Cardiac fibroblast (primary cell): ENCODE measurements at regions not wholly inside any gene's neighbourhood (a gene's known extent, or its start where the extent isn't known, plus 50 kb on each side); places are given as distances from the start of the nearest gene placed in this dataset.
"Not testable (repeated sequence)": the region's sequence is repeated elsewhere in the genome, so short reads cannot be mapped to it uniquely, and the experiment has no call there.

Experiments
- DNase-seq, 2 donors: peaks; one replicate each; pipeline versions ENCODE4 v3.0.0 to v3.0.0-alpha.2; 2010; ENCODE audit warnings: low read depth in 2 of 2
- H3K4me3 ChIP-seq, 2 donors: replicated peaks in 1 of 2; 1 replicate in 1 of 2; 2 replicates in 1 of 2; pipeline ENCODE4 v1.5.1; 2011; ENCODE audit warnings: low read depth in 2 of 2, low read length in 2 of 2, mild to moderate bottlenecking in 2 of 2, moderate library complexity in 1 of 2
- TF ChIP-seq, protein P1 (sequence below): IDR thresholded peaks from one replicate; pipeline ENCODE4 v1.5.1; 2011; ENCODE audit warnings: low read depth, mild to moderate bottlenecking, low read length, inconsistent platforms

DNA sequence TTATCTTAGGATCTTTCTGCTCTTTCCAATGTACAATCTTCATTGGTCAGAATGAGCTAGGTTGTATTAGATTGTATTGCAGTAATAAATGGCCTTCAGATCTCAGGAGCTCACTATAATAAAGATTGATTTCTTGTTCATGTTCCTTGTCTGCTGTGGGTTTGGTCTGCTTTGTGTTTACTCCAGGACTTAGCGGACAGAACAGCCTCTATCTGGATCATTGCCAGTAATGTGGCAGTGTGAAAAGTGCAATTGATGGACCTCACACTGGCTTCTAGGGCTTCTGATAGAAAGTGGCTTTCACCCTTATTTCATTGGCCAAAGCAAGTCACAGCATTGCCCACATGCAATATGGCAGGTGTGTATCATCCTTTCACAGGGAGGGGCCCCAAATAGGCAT, 81.2 kb downstream of the BTG1 start:
- TF ChIP-seq, protein P1, sequence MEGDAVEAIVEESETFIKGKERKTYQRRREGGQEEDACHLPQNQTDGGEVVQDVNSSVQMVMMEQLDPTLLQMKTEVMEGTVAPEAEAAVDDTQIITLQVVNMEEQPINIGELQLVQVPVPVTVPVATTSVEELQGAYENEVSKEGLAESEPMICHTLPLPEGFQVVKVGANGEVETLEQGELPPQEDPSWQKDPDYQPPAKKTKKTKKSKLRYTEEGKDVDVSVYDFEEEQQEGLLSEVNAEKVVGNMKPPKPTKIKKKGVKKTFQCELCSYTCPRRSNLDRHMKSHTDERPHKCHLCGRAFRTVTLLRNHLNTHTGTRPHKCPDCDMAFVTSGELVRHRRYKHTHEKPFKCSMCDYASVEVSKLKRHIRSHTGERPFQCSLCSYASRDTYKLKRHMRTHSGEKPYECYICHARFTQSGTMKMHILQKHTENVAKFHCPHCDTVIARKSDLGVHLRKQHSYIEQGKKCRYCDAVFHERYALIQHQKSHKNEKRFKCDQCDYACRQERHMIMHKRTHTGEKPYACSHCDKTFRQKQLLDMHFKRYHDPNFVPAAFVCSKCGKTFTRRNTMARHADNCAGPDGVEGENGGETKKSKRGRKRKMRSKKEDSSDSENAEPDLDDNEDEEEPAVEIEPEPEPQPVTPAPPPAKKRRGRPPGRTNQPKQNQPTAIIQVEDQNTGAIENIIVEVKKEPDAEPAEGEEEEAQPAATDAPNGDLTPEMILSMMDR, result no peak
- DNase-seq, result no peak
- H3K4me3 ChIP-seq, result no peak overlapping the region

DNA sequence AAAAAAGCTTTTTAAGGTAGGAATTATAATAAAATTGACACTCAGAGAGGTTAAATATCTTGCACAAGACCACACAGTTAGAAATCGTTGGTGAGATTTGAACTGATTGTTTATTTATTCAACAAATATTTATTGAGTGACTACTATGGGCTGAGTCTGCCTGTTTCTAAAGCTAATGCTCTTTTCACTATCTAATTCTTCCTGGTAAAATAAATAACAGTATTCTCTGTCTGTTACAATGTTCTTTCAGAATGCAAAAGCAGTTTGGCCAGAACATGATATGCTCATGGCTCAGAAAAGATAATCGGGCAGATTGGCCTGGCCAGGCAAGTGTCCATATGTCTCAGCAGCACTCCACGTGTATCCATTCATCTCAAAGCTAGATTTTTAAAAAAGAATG, 82.0 kb downstream of the BTG1 start:
- TF ChIP-seq, protein P1, result no peak
- no peak overlapping the region for H3K4me3 ChIP-seq
- DNase-seq, result peak in 1 of 2 donors; percentile 58

DNA sequence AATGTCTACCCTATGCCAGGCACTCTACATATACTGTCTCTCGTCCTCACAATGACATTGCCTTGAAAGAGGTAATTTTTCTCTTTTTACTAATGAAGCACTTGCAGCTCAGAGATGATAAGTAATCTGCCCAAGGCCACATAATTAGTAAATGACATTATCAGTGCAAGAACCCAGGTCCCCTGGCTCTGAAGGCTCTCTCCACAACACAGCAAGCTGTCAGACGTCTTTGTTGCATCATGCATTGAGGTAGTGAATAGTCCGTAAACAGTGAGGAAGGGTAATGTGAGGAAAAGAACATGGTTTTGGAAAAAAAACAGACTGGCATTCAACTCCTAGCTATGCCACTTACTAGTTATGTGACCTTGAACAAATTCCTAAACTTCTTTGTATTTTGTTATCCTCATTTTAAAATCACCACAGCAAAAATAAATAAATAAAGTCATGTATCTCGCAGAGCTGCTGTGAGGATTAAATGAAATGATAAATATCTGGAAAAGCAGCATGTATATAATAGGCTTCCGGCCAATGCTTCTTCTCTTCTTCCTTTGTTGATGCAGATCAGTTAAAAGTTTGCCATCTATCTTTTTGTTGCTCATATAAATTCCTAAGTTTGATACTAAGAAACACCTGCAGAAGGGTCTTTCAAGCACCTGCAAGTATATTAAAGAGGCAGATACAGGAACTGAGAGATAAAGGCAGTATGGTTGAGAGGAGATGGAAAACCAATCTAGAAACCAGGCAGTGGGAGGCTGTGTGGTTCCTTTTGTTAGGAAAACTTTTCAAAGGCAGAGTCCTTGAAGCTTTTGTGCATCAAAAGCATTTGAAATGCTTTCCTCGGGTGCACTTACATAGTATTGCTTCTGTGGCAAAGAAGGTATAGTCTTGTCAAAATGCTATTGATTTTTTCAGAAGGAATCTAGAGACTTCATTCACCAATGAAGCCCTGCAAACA, 82.8 kb downstream of the BTG1 start:
- no peak for DNase-seq
- TF ChIP-seq, protein P1, result no peak
- no peak overlapping the region for H3K4me3 ChIP-seq

DNA sequence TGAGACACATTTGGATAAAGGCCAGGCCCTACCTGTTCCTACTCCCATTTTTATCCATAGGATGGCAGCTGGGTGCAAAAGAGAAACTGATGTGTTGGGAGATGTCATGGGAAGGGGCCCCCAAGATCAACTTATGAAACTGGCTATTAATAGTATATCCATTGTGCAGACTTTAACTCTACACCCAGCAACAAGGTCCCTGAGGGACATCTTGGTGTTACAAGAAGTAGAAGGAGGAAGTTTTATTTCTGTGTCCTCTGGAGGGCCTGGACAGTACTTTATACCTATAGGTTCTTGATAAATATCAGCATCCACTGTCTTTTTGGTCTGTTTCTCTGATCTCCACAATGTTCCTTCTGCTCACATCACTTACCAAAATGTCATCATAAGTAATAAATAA, 84.6 kb downstream of the BTG1 start:
- DNase-seq, result no peak
- no peak overlapping the region for H3K4me3 ChIP-seq
- TF ChIP-seq, protein P1, result no peak

DNA sequence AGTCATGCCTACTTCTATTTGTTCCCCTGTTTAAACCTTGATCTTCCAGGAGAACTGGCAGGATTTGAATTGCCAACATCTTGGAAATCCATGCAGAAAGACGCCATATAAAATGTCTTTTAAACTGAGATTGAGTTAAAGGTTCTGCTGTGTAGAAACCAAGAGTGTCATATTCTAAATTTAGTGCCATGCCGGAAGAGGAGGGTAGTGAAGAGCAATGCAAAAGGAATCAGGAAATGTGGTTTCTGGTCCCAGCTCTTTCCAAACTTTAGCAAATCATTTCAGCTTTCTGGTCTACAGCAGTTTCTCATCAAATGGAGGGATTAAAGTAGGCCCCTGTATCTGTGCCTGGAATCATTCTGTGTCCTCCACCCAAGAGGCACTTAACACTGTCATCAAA, 85.7 kb downstream of the BTG1 start:
- peak; percentile 81 to 89 for DNase-seq
- no peak overlapping the region for H3K4me3 ChIP-seq

DNA sequence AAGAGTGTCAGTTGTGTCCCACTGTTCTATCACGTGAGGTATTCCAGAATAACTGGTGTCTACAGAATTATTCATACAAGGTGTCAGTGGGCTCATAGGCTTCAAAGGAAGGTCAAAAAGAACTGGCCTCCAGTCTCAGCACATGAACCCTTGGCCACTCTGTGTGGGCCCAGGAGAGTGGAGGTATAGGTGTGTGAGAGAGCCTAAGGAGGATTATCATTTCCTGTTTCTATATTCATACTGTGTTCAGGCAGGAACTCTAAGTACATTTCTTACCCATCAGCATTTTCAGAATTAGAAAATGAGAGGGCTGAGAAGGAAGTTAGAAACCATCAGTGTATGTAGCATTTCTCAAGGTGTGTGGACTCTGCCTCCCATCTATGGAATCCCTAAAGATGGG, 87.0 kb downstream of the BTG1 start:
- TF ChIP-seq, protein P1, result no peak
- H3K4me3 ChIP-seq, result no peak overlapping the region
- DNase-seq, result no peak

More for the DNA sequence above, 85.7 kb downstream of the BTG1 start:
- TF ChIP-seq, protein P1, result no peak

DNA sequence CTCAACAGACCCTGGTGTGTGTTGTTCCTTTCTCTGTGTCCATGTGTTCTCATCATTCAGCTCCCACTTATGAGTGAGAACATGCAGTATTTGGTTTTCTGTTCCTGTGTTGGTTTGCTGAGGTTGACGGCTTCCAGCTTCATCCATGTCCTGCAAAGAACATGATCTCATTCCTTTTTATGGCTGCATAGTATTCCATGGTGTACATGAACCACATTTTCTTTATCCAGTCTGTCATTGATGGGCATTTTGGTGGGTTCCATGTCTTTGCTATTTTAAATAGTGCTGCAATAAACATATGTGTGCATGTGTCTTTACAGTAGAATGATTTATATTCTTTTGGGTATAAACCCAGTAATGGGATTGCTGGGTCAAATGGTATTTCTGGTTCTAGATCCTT, 88.9 kb downstream of the BTG1 start:
- H3K4me3 ChIP-seq, DNase-seq: not testable (repeated sequence)
